B cell (primary cell): ENCODE measurements at regions not wholly inside any gene's neighbourhood (a gene's known extent, or its start where the extent isn't known, plus 50 kb on each side); places are given as distances from the start of the nearest gene placed in this dataset.

Experiments used
- EZH2 ChIP-seq: IDR thresholded peaks from 2 replicates; pipeline ENCODE4 v1.6.1; 2012; ENCODE audit warnings: borderline replicate concordance, low read depth, mild to moderate bottlenecking, moderate library complexity, low read length; ENCODE audit not compliant: insufficient read depth, poor library complexity, severe bottlenecking
- TF ChIP-seq, protein P1 (sequence below): fragments of 200-600 bp; IDR thresholded peaks from one replicate; pipeline ENCODE4 v1.8.0; 2022; ENCODE audit warnings: antibody characterized with exemption, mild to moderate bottlenecking

DNA sequence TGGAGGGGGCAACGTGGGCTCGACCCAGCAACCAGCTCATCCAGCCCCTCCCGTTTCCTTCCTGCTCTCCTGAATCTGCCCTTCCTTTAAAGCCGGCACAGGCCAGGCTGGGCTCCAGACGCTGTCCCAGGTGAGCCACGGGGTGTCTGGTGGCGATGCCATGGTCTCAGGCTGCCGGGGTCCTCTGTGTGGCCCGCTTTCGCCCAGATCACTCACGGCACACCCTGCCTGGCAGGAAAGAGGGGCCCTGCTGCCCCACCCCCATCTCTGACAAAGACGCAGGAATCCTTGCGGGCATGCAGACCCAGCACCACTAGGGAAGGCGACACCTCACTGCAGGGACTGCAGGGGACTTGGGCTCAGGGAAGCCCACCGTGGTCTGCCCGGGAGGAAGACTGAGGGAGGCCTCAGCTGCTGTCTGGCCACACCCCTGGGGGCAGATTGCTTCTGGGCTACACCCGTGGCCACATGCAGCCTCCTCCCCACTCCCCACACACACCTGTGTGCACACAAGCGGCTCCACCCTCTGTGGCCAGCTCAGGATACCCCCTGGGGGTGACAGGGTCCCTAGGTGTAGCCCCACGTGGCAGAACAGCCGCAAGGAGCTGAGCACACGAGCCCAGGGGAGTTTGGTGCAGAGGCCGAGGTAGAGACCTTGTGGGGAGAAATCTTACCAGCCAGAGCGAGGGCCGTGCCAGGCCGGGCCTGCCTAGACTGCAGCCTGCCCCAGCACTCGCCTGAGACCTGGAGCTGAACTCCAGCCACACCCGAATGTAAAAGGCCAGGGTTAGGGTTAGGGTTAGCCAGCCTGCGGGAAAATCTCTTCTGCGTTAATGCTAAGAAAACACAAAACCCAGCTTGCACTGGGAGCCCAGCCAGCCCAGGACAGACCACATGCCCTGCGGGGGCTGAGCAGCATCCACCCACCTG is 104.6 kb downstream of the DLL1 start:
- TF ChIP-seq, protein P1, sequence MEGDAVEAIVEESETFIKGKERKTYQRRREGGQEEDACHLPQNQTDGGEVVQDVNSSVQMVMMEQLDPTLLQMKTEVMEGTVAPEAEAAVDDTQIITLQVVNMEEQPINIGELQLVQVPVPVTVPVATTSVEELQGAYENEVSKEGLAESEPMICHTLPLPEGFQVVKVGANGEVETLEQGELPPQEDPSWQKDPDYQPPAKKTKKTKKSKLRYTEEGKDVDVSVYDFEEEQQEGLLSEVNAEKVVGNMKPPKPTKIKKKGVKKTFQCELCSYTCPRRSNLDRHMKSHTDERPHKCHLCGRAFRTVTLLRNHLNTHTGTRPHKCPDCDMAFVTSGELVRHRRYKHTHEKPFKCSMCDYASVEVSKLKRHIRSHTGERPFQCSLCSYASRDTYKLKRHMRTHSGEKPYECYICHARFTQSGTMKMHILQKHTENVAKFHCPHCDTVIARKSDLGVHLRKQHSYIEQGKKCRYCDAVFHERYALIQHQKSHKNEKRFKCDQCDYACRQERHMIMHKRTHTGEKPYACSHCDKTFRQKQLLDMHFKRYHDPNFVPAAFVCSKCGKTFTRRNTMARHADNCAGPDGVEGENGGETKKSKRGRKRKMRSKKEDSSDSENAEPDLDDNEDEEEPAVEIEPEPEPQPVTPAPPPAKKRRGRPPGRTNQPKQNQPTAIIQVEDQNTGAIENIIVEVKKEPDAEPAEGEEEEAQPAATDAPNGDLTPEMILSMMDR: no peak
- TF ChIP-seq EZH2: no peak
